PC-9 (cell line): ENCODE measurements at regions not wholly inside any gene's neighbourhood (a gene's known extent, or its start where the extent isn't known, plus 50 kb on each side); places are given as distances from the start of the nearest gene placed in this dataset.

Experiments used
- BruUV-seq: library from RNA; stranded (reverse); fragments of 400-500 nt; replicated peaks from 2 replicates; lab custom pipeline; 2021; lab: Mats Ljungman, UMichigan
- CTCF ChIA-PET: fragments of 300-600 bp; sonication (Branson Sonifier 250); formaldehyde crosslinking; loops from one replicate; lab custom pipeline; 2022; ENCODE audit warnings: antibody characterized with exemption; lab: Charles Lee
- POLR2A ChIA-PET: fragments of 300-600 bp; sonication (Branson Sonifier 250); formaldehyde crosslinking; loops from one replicate; lab custom pipeline; 2022; ENCODE audit warnings: antibody characterized with exemption; ENCODE audit not compliant: unreplicated experiment; lab: Charles Lee
- DNase-seq, 2 experiments: peaks; one replicate each; pipeline versions ENCODE4 v3.0.0 to v3.0.0-alpha.2; 2015 to 2022; ENCODE audit warnings: mixed read lengths in 1 of 2
- H2AFZ ChIP-seq: fragments of 200-600 bp; sonication (generic); 2 replicates; pipeline ENCODE4 v1.8.1; 2017; ENCODE audit warnings: antibody characterized with exemption
- H3F3A ChIP-seq: fragments of 200-600 bp; sonication (generic); 2 replicates; pipeline ENCODE4 v1.8.1; 2017; ENCODE audit warnings: antibody characterized with exemption, mild to moderate bottlenecking, low read depth; ENCODE audit not compliant: insufficient read depth
- H3K27ac ChIP-seq: fragments of 200-600 bp; sonication (generic); 2 replicates; pipeline ENCODE4 v1.6.1; 2016; ENCODE audit warnings: mixed run types
- H3K27me3 ChIP-seq: fragments of 200-600 bp; sonication (generic); 2 replicates; pipeline ENCODE4 v1.6.1; 2016; ENCODE audit warnings: low read depth, mixed run types; ENCODE audit not compliant: insufficient read depth
- H3K36me3 ChIP-seq: fragments of 200-600 bp; sonication (generic); 2 replicates; pipeline ENCODE4 v1.6.1; 2016; ENCODE audit warnings: low read depth, mixed run types
- H3K4me1 ChIP-seq: fragments of 200-600 bp; sonication (generic); replicated peaks from 2 replicates; pipeline ENCODE4 v1.6.1; 2016; ENCODE audit warnings: mixed run types; ENCODE audit not compliant: insufficient read depth
- H3K4me2 ChIP-seq: fragments of 200-600 bp; sonication (generic); 2 replicates; pipeline ENCODE4 v1.6.1; 2017; ENCODE audit warnings: mixed run types
- H3K4me3 ChIP-seq: fragments of 200-600 bp; sonication (generic); 2 replicates; pipeline ENCODE4 v1.6.1; 2016; ENCODE audit warnings: mixed run types
- H3K79me2 ChIP-seq: fragments of 200-600 bp; sonication (generic); 2 replicates; pipeline ENCODE4 v1.6.1; 2017; ENCODE audit warnings: low read depth, mixed run types
- H3K9me2 ChIP-seq: fragments of 200-600 bp; sonication (generic); 2 replicates; pipeline ENCODE4 v1.8.1; 2017; ENCODE audit warnings: mild to moderate bottlenecking; ENCODE audit not compliant: insufficient read depth
- H3K9me3 ChIP-seq: fragments of 200-600 bp; sonication (generic); 2 replicates; pipeline ENCODE4 v1.8.1; 2016; ENCODE audit warnings: low read depth; ENCODE audit not compliant: insufficient read depth
- H4K20me1 ChIP-seq: fragments of 200-600 bp; sonication (generic); 2 replicates; pipeline ENCODE4 v1.8.1; 2017; ENCODE audit not compliant: insufficient read depth
- CTCF ChIP-seq: fragments of 200-600 bp; sonication (generic); conservative IDR thresholded peaks from 2 replicates; pipeline ENCODE4 v1.6.1; 2017; ENCODE audit warnings: mixed run types, antibody characterized with exemption, mild to moderate bottlenecking, moderate library complexity
- EZH2 ChIP-seq: fragments of 200-600 bp; sonication (generic); IDR thresholded peaks from 2 replicates; pipeline ENCODE4 v1.8.0; 2017; ENCODE audit warnings: antibody characterized with exemption, low read depth
- intact Hi-C: fragments of 100-400 bp; cut with micrococcal nuclease; formaldehyde crosslinking; loops from one replicate; pipeline ENCODE4 v1.10.0; 2022; ENCODE audit not compliant: unreplicated experiment

- Histone ChIP-seq H3K4me2 (no peak overlapping the region), H3K27me3 (no peaks in the 10 kb centered on the region), H3K4me3 (no peak overlapping the region), H4K20me1 (no peaks in the 10 kb centered on the region), H3K79me2 (no peaks in the 10 kb centered on the region), H3F3A (no peaks in the 10 kb centered on the region), H3K9me3 (no peaks in the 10 kb centered on the region), H3K27ac (no peak overlapping the region), H2AFZ (no peak overlapping the region), H3K4me1 (no peaks in the 10 kb centered on the region), H3K9me2 (no peaks in the 10 kb centered on the region), H3K36me3 (no peaks in the 10 kb centered on the region)
- DNase-seq, result no peak
- ChIA-PET CTCF (no interaction called here), POLR2A (no interaction called here)
- TF ChIP-seq CTCF (no peak), EZH2 (no peak)
- intact Hi-C loops, result no loop called here
- BruUV-seq, result no TSS peak
These were observed 177.7 kb upstream of the FSTL5 start for GRCh38 chr4:162341533-162341932.

GRCh38 chr4:162323919-162324318 lies 160.1 kb upstream of the FSTL5 start:
- Histone ChIP-seq H3K4me3 (no peak overlapping the region), H3K36me3 (no peaks in the 10 kb centered on the region), H3K27ac (no peak overlapping the region), H3K9me3 (no peaks in the 10 kb centered on the region), H3F3A (no peaks in the 10 kb centered on the region; the same call in 1 of the 2 replicates), H3K27me3 (no peaks in the 10 kb centered on the region), H3K4me1 (no peaks in the 10 kb centered on the region), H3K4me2 (no peak overlapping the region), H3K9me2 (no peaks in the 10 kb centered on the region), H4K20me1 (no peaks in the 10 kb centered on the region), H2AFZ (no peak overlapping the region), H3K79me2 (no peaks in the 10 kb centered on the region)
- no peak for DNase-seq
- intact Hi-C loops, result no loop called here
- ChIA-PET POLR2A (no interaction called here), CTCF (no interaction called here)
- TF ChIP-seq CTCF, result no peak
- TF ChIP-seq EZH2, result no peak
- BruUV-seq, result no TSS peak

GRCh38 chr4:162322054-162322453 lies 158.3 kb upstream of the FSTL5 start:
- POLR2A ChIA-PET, result no interaction called here
- DNase-seq, result no peak
- no peak overlapping the region for H2AFZ ChIP-seq
- H3K27me3 ChIP-seq, result no peaks in the 10 kb centered on the region
- BruUV-seq, result no TSS peak
- H4K20me1 ChIP-seq, result no peaks in the 10 kb centered on the region
- H3K4me2 ChIP-seq, result no peak overlapping the region
- H3F3A ChIP-seq, result no peaks in the 10 kb centered on the region
- TF ChIP-seq CTCF (no peak), EZH2 (no peak)
- no peak overlapping the region for H3K4me3 ChIP-seq
- H3K79me2 ChIP-seq, result no peaks in the 10 kb centered on the region
- no peak overlapping the region for H3K27ac ChIP-seq
- CTCF ChIA-PET, result no interaction called here
- H3K36me3 ChIP-seq, result no peaks in the 10 kb centered on the region
- intact Hi-C loops, result no loop called here
- no peaks in the 10 kb centered on the region for H3K4me1 ChIP-seq
- H3K9me2 ChIP-seq, result no peaks in the 10 kb centered on the region
- H3K9me3 ChIP-seq, result no peaks in the 10 kb centered on the region
